GM19324 (cell line): ENCODE measurements at regions not wholly inside any gene's neighbourhood (a gene's known extent, or its start where the extent isn't known, plus 50 kb on each side); places are given as distances from the start of the nearest gene placed in this dataset.

Source experiments
- ATAC-seq: cut with Tn5 transposase; IDR thresholded peaks from one replicate; pipeline ENCODE4 v1.9.1; 2021; ENCODE audit warnings: mild to moderate bottlenecking, moderate library complexity; ENCODE audit not compliant: unreplicated experiment, low FRiP score

DNA sequence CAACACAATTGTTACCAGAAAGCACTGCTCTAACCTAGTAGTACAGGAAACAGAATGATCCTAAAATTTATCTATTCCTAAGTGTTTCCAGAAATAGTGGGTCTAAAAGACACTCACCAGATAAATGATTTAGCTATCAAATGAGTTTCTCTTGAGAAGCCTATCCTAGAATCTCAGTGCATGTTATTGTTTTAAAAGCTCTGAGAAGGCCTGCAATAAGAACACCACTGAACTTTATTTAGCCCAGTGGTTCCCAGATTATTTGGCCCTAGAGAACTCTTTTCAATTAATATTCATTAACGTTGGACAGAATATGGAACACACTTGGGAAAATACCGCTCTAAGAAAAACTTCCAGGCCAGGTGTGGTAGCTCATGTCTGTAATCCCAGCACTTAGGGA is 220.1 kb upstream of the GHITM start:
- ATAC-seq = no peak

GRCh38 chr10:83921984-83922860 is 217.1 kb upstream of the GHITM start:
- no peak for ATAC-seq

- ATAC-seq = no peak
Observed at GRCh38 chr10:83925133-83925532, 214.2 kb upstream of the GHITM start.

- ATAC-seq = no peak
Observed at GRCh38 chr10:83926606-83927005, 212.7 kb upstream of the GHITM start.

DNA sequence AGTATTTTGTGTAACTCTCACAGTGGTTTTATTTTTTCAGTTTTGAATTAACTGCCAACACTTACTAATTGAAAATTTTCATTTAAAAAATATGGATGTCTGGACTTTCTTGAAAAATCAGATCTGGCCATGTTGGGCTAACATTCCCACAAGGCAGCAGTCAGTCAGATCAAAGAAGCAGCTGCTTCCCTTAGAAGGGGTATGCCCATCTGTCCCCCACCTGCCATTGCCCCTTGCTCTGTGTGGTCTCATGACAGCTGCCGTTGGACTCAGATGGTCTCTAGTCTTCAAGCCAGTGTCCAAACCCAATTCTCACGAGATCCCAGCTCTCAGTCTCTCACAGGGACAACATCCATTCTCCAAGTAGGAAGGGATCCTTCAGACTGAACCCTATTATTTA is 212.1 kb upstream of the GHITM start:
- no peak for ATAC-seq

DNA sequence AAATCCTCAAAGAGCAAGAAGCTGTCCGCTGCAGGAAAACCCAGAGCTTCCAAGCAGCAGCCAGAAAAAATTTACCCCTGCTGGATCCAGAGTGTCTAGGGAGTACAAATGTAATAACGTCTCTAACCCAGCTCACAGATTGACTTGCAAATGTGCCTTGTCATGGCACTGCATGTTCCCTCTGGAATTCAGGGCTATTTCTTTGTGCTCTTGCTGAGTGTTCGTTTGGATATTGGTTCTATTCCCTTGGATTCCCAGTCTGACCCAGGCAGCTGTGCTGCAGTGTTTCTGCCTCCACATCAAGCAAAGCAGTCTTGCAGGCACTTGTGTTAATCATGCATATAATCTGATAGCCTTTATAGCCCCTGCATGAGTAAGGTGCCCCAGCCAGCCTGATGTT is 209.9 kb upstream of the GHITM start:
- no peak for ATAC-seq

DNA sequence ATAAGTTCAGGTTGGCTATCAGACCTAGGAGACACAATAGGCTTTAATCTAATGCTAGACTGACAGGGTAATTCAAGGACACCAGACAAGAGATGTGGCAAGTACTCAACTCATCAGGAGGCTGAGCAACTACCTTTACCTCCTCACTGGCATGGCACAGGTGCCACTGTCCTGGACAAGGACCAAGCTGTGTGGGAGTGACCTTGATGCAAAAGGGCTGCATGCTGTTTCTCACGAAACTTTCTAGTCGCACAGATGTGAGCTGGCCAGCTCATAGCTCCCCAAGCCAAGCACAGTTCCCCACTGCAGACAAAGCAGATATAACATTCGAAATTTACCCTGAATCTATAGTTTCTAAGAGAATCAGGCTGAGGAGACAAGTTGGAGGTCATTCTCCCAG is 207.6 kb upstream of the GHITM start:
- no peak for ATAC-seq

DNA sequence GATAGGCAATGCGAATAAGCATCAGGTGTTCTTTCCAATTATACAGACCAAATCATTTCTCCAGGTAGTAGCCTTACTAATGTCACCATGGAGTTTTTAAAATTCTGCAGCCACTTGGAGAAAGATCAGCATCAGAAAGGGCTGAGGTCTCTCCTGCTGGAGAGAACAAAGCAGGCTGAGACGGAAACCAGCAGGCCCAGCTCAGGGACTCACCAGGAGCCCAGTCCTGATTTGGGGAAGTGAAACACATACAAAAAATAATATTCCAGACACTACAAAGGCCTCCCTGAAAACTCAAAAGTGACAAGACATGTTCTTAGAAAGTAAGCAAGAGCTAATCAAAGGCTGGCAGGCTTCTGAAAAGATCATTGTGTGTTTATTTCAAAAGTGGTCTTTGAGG is 207.1 kb upstream of the GHITM start:
- ATAC-seq = no peak

DNA sequence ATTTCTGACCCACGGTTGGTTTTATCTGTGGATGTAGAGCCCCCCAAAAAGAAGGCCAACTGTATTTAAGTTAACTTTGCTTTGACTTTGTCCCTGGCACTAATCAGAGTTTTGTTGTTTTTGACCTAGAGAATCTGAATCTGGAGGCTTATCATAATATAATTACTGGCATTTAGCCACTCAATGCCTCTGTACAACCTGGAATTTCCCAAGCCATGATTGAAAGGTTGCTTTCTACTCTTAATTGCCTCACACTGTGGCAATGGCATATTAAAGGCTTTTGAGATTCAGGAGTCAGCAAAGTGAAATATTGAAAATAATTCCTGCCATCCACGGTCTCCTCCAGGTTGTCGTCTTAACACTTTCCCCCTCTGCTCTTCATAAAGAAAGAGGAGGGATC is 205.2 kb upstream of the GHITM start:
- ATAC-seq = no peak

DNA sequence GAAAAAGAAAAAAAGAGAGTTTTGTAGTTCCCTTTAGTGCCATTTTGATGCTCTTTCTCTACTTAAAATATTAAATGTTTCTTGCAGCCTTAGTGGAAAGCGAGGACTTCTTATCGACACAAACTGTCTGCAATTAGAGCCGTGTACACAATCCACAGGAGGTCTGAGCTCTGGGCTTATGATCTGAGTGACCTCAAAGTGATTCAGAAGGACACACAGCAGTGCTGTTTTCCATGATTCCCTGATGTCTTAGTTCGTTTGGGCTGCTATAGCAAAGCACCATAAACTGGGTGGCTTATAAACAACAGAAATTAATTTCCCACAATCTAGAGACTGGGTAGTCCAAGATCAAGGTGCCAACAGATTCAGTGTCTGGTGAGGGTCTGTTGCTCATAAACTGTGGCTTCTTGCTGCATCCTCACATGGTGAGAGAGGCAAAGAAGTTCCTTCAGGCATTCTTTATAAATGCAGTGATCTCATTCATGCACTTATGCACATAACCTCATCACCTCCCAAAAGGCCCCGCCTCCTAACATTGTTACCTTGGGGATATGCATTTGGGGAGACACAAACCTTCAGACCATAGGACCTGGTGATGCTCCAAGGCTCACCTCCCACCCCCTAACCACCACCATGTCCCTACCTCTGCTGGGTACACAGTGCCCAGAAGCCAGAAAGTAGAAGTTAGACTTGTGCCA is 204.5 kb upstream of the GHITM start:
- ATAC-seq = no peak

GRCh38 chr10:83935339-83935736 is 204.0 kb upstream of the GHITM start:
- ATAC-seq = no peak

- ATAC-seq = no peak
Observed at GRCh38 chr10:83935911-83936310, 203.4 kb upstream of the GHITM start.

DNA sequence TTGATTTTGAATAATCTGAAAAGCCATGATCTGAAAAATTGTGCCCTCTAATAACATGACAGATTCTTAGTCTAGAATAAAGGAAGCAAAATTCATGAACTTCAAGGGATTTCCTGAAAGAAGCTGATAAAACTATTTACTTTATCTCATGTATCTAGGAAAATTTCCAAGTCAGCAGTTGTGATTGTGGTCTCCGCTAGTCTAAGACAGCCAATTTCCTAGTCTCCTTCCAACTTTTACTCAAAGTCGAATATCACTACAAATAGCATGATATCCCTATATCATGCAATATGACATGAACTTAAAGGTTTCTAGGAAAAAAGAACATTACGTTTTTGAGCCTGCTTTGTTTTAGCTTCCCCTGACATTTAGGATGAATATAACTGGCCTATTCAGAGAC is 202.1 kb upstream of the GHITM start:
- ATAC-seq = no peak

GRCh38 chr10:83937826-83938225 is 201.5 kb upstream of the GHITM start:
- no peak for ATAC-seq

DNA sequence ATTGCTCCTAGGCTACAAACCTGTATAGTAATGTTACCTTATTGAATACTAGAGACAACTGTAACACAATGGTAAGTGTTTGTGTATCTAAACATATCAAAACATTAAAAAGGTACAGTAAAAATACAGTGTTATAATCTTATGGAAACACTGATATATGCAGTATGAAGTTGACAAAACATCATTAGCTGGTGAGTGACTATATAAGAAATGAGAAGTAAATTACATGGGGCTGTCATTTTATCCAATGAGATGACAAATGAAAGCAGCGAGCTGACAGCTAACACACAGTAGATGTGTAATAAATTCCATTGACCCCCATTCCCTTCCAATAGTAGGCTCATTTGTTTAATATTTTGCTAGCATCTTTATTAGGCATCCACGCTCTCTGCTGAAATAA is 198.1 kb upstream of the GHITM start:
- no peak for ATAC-seq

DNA sequence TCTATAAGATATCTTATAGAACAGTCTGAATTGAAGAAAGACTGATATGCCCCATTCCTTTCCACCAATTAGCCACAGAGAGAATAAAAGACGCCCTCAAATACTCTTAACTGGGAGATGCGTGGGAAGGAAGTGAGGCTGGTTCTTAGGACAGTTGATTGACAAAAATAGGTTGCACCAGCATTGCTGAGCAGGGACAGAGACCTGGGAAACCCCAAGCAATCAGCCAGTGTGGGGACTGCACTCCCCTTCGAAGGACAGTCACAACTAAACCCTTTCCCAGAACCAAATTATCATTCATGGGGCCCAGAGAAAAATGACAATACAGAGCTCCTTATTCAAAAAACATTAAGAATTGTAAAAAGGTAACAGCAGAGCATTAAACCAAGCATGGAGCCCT is 196.9 kb upstream of the GHITM start:
- no peak for ATAC-seq

- ATAC-seq = no peak
Observed at GRCh38 chr10:83943049-83943448, 196.3 kb upstream of the GHITM start.

DNA sequence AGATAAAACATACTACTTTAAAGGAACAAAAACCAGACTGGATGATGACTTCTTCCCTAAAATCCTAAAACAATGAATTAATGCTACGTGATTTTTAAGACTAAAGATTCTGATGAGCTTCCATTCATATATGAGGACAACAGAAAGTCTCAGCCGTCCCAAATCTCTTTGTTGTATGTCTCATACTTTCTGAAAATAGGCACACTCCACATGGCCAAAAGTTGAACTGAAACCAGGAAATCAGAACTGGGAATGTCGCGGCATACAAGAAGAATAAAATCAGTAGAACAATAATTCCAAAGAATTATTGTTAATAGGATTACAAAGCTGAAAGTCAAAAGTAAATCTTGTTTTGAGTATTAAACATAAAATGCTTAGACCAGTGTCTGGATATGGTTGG is 195.4 kb upstream of the GHITM start:
- no peak for ATAC-seq

DNA sequence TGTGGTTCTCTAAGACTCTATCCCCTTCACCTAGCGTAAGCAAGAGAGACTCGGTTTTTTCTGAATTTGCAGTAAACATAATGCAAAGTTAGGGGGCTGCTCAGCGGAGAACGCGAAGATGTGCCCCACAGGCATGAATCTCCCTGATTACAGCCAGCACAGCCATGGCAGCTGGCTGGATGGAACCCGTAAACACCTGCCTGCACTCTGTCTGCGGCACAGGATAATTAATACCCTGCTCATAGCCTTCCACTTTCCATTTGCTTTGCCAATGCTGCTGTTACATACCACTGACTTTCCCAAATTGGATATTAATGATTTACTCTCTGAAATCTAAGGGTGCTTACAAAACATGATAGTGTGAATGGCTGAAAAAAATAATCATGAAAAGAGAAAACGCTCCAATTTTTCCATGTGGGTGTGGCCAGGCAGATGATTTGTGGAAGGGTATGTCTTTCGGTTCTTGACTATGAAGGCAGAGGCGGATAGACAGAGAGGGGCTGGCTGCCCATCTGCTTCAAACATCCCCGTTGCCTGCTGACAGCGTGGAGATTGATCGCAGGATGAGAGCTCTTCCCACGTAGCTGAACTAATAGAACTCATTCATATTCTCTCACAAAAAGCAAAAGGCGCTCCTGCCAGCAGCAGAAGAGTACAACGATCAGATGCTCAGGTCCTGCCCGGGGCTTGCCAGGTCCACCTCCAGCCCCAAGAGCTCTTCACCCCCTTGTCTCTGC is 193.2 kb upstream of the GHITM start:
- ATAC-seq = no peak

DNA sequence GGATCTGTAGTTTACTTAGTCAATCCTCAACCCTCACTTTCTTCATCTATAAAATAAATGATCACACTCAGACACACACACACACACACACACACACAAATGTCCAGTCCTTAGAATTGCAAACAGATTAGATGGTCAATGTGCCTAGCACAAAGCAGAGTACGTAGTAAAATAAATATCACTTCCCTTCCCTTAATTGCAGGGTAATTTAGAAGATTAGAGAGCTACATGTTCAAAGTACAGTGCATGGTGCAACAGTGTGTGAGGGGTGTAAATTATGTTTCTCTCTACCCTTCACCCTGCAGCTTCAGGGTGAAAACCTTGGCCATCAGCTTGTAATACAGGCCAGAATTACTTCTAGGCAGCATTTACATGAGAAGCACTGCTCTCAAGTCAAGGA is 187.0 kb upstream of the GHITM start:
- no peak for ATAC-seq

GRCh38 chr10:83953589-83953988 is 185.7 kb upstream of the GHITM start:
- ATAC-seq = no peak
